Natural killer cell treated with Interleukin-12 subunit alpha and Interleukin-12 subunit beta and Interleukin-15 and Interleukin-18, amount 100 ng/mL, for 72 hours (primary cell): ENCODE measurements at regions not wholly inside any gene's neighbourhood (a gene's known extent, or its start where the extent isn't known, plus 50 kb on each side); places are given as distances from the start of the nearest gene placed in this dataset.

Experiments used
- ATAC-seq, 2 donors: fragments of 150-1000 bp; cut with Tn5 transposase in 1 of 2; sonication (Bioruptor Pico), chemical (Tn5 transposase) in 1 of 2; 2 replicates each; pipeline ENCODE4 v1.10.0; 2021
- DNase-seq: peaks from one replicate; pipeline ENCODE4 v3.0.0; 2022; ENCODE audit warnings: low spot score
- H3K27ac Mint-ChIP-seq, 2 donors: 1 replicate in 1 of 2; 2 replicates in 1 of 2; pipeline ENCODE4 v1.8.0; 2022; ENCODE audit warnings: mixed read lengths in 2 of 2, mild to moderate bottlenecking in 1 of 2, moderate library complexity in 1 of 2
- H3K27me3 Mint-ChIP-seq, 2 donors: 1 replicate in 1 of 2; 2 replicates in 1 of 2; pipeline ENCODE4 v1.8.0; 2022; ENCODE audit warnings: mixed read lengths in 2 of 2
- H3K36me3 Mint-ChIP-seq: one replicate; pipeline ENCODE4 v1.8.0; 2022; ENCODE audit warnings: mixed read lengths
- H3K4me1 Mint-ChIP-seq, 2 donors: 1 replicate in 1 of 2; 2 replicates in 1 of 2; pipeline ENCODE4 v1.8.0; 2022; ENCODE audit warnings: low read depth in 2 of 2, mixed read lengths in 2 of 2, mild to moderate bottlenecking in 1 of 2
- H3K4me3 Mint-ChIP-seq: one replicate; pipeline ENCODE4 v1.8.0; 2022; ENCODE audit warnings: mixed read lengths
- H3K9me3 Mint-ChIP-seq: 2 replicates; pipeline ENCODE4 v1.8.0; 2022; ENCODE audit warnings: mixed read lengths

DNA sequence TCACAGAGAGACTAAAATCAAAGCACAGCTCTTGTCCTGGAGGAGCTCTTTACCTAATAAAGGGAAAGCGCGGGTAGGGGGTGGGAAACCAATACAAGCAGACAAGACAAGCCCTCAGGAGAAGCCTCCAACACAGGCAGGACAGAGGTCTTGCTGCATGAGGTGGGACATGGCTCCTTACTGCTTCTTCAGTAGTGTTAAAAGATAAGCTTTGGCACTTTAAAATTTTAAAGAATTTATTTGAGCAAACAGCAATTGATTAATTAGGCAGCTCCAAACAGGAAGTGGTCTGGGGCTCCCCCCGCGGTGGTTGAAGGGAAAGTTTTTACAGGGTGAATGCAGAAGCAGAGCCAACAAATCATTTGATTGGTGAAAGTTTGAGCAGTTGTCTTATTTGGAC is 50.3 kb upstream of the MACC1 start:
- Mint-ChIP-seq H3K27me3 (no peaks in the 10 kb centered on the region), H3K36me3 (no peaks in the 10 kb centered on the region), H3K27ac (no peak overlapping the region), H3K4me1 (peaks cover 0 to 6% of the 10 kb centered on the region in 2 donors), H3K4me3 (no peak overlapping the region), H3K9me3 (no peaks in the 10 kb centered on the region)
- ATAC-seq (peak in 1 of 2 donors; percentile 31), DNase-seq (no peak)

GRCh38 chr7:20268824-20269223 is 51.6 kb upstream of the MACC1 start:
- no peak for DNase-seq
- Mint-ChIP-seq H3K9me3 (no peaks in the 10 kb centered on the region), H3K4me3 (no peak overlapping the region), H3K4me1 (peaks cover 0 to 6% of the 10 kb centered on the region in 2 donors), H3K36me3 (no peaks in the 10 kb centered on the region), H3K27me3 (no peaks in the 10 kb centered on the region), H3K27ac (no peak overlapping the region)
- ATAC-seq: no peak

- Mint-ChIP-seq H3K36me3 (no peaks in the 10 kb centered on the region), H3K27me3 (no peaks in the 10 kb centered on the region), H3K9me3 (no peaks in the 10 kb centered on the region), H3K27ac (no peak overlapping the region), H3K4me1 (peaks cover 0 to 6% of the 10 kb centered on the region in 2 donors), H3K4me3 (no peak overlapping the region)
- DNase-seq (no peak), ATAC-seq (no peak)
Measured at GRCh38 chr7:20269726-20270125, 52.5 kb upstream of the MACC1 start.

DNA sequence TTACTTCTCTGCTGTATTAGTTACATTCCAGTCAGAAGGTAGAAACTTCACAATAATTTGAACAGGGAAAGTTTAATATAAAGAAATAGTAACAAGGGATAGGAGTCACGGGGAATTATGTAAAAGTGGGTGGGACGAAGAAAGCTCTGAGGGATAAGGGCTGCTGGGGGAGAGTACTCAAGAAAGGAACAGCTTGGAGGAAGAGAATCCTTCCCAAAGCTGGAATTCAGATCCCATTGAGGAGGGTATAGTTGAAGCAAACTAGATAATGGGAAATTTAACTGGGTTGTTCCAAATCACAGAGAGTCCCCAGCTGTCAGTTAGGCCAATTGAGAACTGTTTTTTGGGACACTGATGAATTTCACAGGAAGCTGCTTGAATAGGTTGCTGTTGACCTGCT is 53.2 kb upstream of the MACC1 start:
- no peak for ATAC-seq
- Mint-ChIP-seq H3K4me1 (peaks cover 0 to 6% of the 10 kb centered on the region in 2 donors), H3K36me3 (no peaks in the 10 kb centered on the region)

DNA sequence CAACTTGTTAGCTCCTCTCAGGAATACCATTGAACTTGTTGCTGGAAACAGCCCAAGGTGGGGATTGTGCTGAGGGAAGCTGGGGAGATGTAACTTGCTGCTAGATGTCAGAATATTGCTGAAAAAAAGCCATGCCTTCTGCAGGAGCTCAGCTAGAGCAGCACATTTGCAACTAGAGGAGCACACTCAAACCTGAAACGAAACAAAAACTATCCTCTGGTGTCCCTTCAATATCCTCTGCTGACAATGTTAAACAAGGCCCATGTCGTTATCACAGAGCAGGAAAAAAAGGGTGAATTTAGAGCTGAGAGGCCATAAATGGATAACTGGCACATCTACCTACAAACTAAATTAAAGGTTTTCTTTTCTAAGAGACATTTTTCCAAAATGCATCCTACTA is 53.7 kb upstream of the MACC1 start:
- DNase-seq (no peak), ATAC-seq (peak in 1 of 2 donors; percentile 62)
- Mint-ChIP-seq H3K27me3 (no peaks in the 10 kb centered on the region), H3K4me3 (no peak overlapping the region), H3K9me3 (no peaks in the 10 kb centered on the region), H3K36me3 (no peaks in the 10 kb centered on the region), H3K27ac (no peak overlapping the region), H3K4me1 (peaks cover 0 to 6% of the 10 kb centered on the region in 2 donors)

More for the DNA sequence above, 53.2 kb upstream of the MACC1 start:
- H3K4me3 Mint-ChIP-seq: no peak overlapping the region
- no peaks in the 10 kb centered on the region for H3K27me3 Mint-ChIP-seq
- no peaks in the 10 kb centered on the region for H3K9me3 Mint-ChIP-seq
- no peak overlapping the region for H3K27ac Mint-ChIP-seq
- no peak for DNase-seq

DNA sequence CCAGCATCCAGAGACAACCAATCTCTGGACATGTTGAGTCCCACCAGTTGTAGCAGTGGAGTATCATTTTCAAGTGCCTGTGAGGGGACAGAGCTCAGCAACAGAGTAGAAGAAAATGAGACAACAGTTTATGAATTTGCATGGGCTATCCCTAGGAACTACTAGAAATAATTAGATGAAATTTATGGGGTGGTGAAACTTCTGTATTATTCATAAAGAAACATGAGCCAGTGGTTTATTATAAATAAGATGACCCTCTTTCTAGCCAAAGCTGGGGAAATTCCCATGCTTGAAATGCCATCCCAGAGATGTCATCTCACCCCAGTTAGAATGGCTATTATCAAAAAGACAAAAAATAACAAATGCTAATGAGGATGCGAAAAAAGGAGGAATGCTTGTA is 55.1 kb upstream of the ITGB8 start:
- H3K9me3 Mint-ChIP-seq: peaks cover 4% of the 10 kb centered on the region
- peak in 1 of 2 donors; percentile 15 for ATAC-seq

DNA sequence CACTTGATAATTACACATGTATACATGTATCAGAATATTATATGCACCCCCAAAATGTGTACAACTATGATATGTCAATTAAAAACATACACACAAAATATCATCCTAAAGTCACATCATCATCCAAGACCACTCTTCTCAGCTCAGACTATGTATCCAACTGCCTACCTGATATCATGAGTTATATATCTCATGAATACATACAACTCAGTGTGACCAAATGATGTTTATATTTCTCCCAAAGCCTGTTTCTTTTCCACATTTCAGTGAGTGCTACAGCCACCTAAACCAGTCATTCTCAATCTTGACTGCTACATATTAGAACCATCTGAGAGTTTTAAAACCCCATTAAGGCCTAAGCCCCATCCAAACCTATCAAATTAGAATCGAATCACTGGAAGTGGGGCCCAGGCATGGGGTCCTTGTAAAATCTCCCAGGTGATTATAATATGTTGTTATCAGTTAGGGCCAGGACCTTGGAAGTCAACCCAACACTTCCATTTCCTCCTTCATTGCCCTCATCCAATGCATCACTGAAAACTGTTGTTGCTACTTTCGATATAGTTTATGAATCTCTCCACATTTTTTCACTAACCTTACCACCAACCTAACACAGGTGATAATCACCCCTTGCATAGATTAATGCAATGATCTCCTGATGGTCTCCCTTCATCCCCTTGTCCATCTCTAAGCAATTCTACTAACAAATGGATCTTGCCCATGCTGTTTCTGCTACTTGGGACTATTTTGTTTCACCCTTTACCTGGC is 53.8 kb upstream of the ITGB8 start:
- DNase-seq: no peak
- Mint-ChIP-seq H3K4me3 (no peak overlapping the region), H3K9me3 (peaks cover 4% of the 10 kb centered on the region), H3K27ac (no peak overlapping the region), H3K27me3 (no peaks in the 10 kb centered on the region), H3K4me1 (no peaks in the 10 kb centered on the region), H3K36me3 (no peaks in the 10 kb centered on the region)
- peak in 1 of 2 donors; percentile 15 for ATAC-seq

More for the DNA sequence above, 55.1 kb upstream of the ITGB8 start:
- Mint-ChIP-seq H3K36me3 (no peaks in the 10 kb centered on the region), H3K27ac (no peak overlapping the region), H3K4me1 (no peaks in the 10 kb centered on the region), H3K4me3 (no peak overlapping the region), H3K27me3 (no peaks in the 10 kb centered on the region)
- DNase-seq: no peak

GRCh38 chr7:20279979-20280378 is 50.7 kb upstream of the ITGB8 start:
- ATAC-seq: no peak
- peaks cover 7% of the 10 kb centered on the region for H3K9me3 Mint-ChIP-seq
- H3K36me3 Mint-ChIP-seq: peaks cover 4% of the 10 kb centered on the region
- H3K4me1 Mint-ChIP-seq: peaks cover 6 to 24% of the 10 kb centered on the region in 2 donors
- no peak overlapping the region for H3K27ac Mint-ChIP-seq
- H3K4me3 Mint-ChIP-seq: no peak overlapping the region
- no peaks in the 10 kb centered on the region for H3K27me3 Mint-ChIP-seq
- no peak for DNase-seq

GRCh38 chr7:20280475-20281351 is 50.0 kb upstream of the ITGB8 start:
- Mint-ChIP-seq H3K4me1 (peaks cover 6 to 24% of the 10 kb centered on the region in 2 donors), H3K4me3 (no peak overlapping the region), H3K27me3 (no peaks in the 10 kb centered on the region), H3K27ac (no peak overlapping the region), H3K9me3 (peaks cover 7% of the 10 kb centered on the region), H3K36me3 (peaks cover 4% of the 10 kb centered on the region)
- ATAC-seq (peak in 1 of 2 donors; percentile 21), DNase-seq (no peak)
